Mucosa of descending colon (tissue), 3 donors: ENCODE measurements at regions not wholly inside any gene's neighbourhood (a gene's known extent, or its start where the extent isn't known, plus 50 kb on each side); places are given as distances from the start of the nearest gene placed in this dataset.
A peak's percentile ranks its signal among the peaks of the same experiment; 100 is the strongest.

ENCODE experiments used
- ATAC-seq: fragments of 200-7000 bp; cut with Tn5 transposase; one replicate; pipeline ENCODE4 v1.9.1; 2020; ENCODE audit warnings: mild to moderate bottlenecking, moderate library complexity
- DNase-seq, 3 donors: peaks; one replicate each; pipeline ENCODE4 v3.0.0-alpha.2; 2020
- H3K36me3 ChIP-seq: fragments of 200-600 bp; one replicate; pipeline ENCODE4 v1.8.0; 2021; ENCODE audit warnings: low read depth, mild to moderate bottlenecking
- H3K4me1 ChIP-seq: fragments of 200-600 bp; one replicate; pipeline ENCODE4 v1.8.0; 2021; ENCODE audit warnings: low read depth, mild to moderate bottlenecking
- H3K4me3 ChIP-seq: fragments of 200-600 bp; one replicate; pipeline ENCODE4 v1.8.0; 2021; ENCODE audit warnings: mild to moderate bottlenecking
- H3K9me3 ChIP-seq: fragments of 200-600 bp; one replicate; pipeline ENCODE4 v1.8.0; 2021; ENCODE audit warnings: mild to moderate bottlenecking
- CTCF ChIP-seq: fragments of 200-600 bp; IDR thresholded peaks from one replicate; pipeline ENCODE4 v1.8.0; 2022; ENCODE audit warnings: antibody characterized with exemption, mild to moderate bottlenecking
- intact Hi-C, 2 donors: fragments of 100-400 bp; cut with DNase I in 1 of 2; cut with micrococcal nuclease in 1 of 2; formaldehyde crosslinking; loops; one replicate each; pipeline versions ENCODE4 v1.11.0 to v1.11.1; 2022; cut with DNase I, micrococcal nuclease
- donor health status: DM: no; HTN: no; CAD: no; lungs with moderate emphysema.
- donor health status: DM: no; HTN: no; CAD: no.
- donor health status: DM: no; HTN: yes; CAD: no.

GRCh38 chr1:186745531-186746146 is 65.4 kb upstream of the PTGS2 start:
- DNase-seq (no peak), ATAC-seq (no peak)
- intact Hi-C loops, result no loop called here
- Histone ChIP-seq H3K36me3 (no peaks in the 10 kb centered on the region), H3K4me1 (no peaks in the 10 kb centered on the region), H3K4me3 (no peak overlapping the region), H3K9me3 (peaks cover 5% of the 10 kb centered on the region)
- TF ChIP-seq CTCF, result no peak

- no peak for TF ChIP-seq CTCF
- H3K4me3 ChIP-seq, result no peak overlapping the region
- H3K4me1 ChIP-seq, result no peaks in the 10 kb centered on the region
- H3K36me3 ChIP-seq, result no peaks in the 10 kb centered on the region
- intact Hi-C loops, result no loop called here
- ATAC-seq (no peak), DNase-seq (no peak)
- no peaks in the 10 kb centered on the region for H3K9me3 ChIP-seq
These were observed 61.4 kb upstream of the PTGS2 start for GRCh38 chr1:186741640-186742039.

- H3K4me1 ChIP-seq, result no peaks in the 10 kb centered on the region
- DNase-seq, result no peak
- no peaks in the 10 kb centered on the region for H3K9me3 ChIP-seq
- no peak for TF ChIP-seq CTCF
- no peak for ATAC-seq
- H3K4me3 ChIP-seq, result no peak overlapping the region
- no peaks in the 10 kb centered on the region for H3K36me3 ChIP-seq
- intact Hi-C loops, result no loop called here
These were observed 60.1 kb upstream of the PTGS2 start for GRCh38 chr1:186740324-186740723.

GRCh38 chr1:186739515-186739914 is 59.3 kb upstream of the PTGS2 start:
- intact Hi-C loops, result no loop called here
- Histone ChIP-seq H3K4me1 (no peaks in the 10 kb centered on the region), H3K9me3 (no peaks in the 10 kb centered on the region), H3K36me3 (no peaks in the 10 kb centered on the region), H3K4me3 (no peak overlapping the region)
- DNase-seq, result no peak
- no peak for ATAC-seq
- no peak for TF ChIP-seq CTCF

GRCh38 chr1:186738926-186739325 is 58.7 kb upstream of the PTGS2 start:
- intact Hi-C loops, result no loop called here
- Histone ChIP-seq H3K4me3 (no peak overlapping the region), H3K9me3 (no peaks in the 10 kb centered on the region), H3K4me1 (no peaks in the 10 kb centered on the region), H3K36me3 (no peaks in the 10 kb centered on the region)
- no peak for DNase-seq
- ATAC-seq, result peak; percentile 21
- no peak for TF ChIP-seq CTCF
